HEK293T (cell line): ENCODE measurements at regions not wholly inside any gene's neighbourhood (a gene's known extent, or its start where the extent isn't known, plus 50 kb on each side); places are given as distances from the start of the nearest gene placed in this dataset.

Experiments
- ARNT ChIP-seq: fragments of 450-650 bp; IDR thresholded peaks from 2 replicates; pipeline ENCODE4 v1.6.1; 2017; ENCODE audit warnings: mild to moderate bottlenecking
- BHLHE40 ChIP-seq: fragments of 450-650 bp; IDR thresholded peaks from 2 replicates; pipeline ENCODE4 v1.6.1; 2016; ENCODE audit warnings: mild to moderate bottlenecking, moderate library complexity, borderline replicate concordance
- FOXK2 ChIP-seq: fragments of 450-650 bp; IDR thresholded peaks from 2 replicates; pipeline ENCODE4 v1.6.1; 2016; ENCODE audit warnings: mild to moderate bottlenecking
- SP1 ChIP-seq: fragments of 450-650 bp; IDR thresholded peaks from 2 replicates; pipeline ENCODE4 v1.6.1; 2017
- SUZ12 ChIP-seq: fragments of 450-650 bp; IDR thresholded peaks from 2 replicates; pipeline ENCODE4 v1.6.1; 2016; ENCODE audit warnings: mild to moderate bottlenecking

GRCh38 chr4:181890031-181890430, 353.2 kb upstream of the TENM3 start:
- TF ChIP-seq ARNT (no peak), SP1 (no peak), SUZ12 (no peak), BHLHE40 (no peak), FOXK2 (no peak)
